ENCODE measurements at regions not wholly inside any gene's neighbourhood (a gene's known extent, or its start where the extent isn't known, plus 50 kb on each side); places are given as distances from the start of the nearest gene placed in this dataset.
"Not testable (repeated sequence)": the region's sequence is repeated elsewhere in the genome, so short reads cannot be mapped to it uniquely, and the experiment has no call there.

GRCh38 chr4:189654396-189654795 is 286.3 kb upstream of the FRG1 start:
- DNase-seq: not testable (repeated sequence)

DNA sequence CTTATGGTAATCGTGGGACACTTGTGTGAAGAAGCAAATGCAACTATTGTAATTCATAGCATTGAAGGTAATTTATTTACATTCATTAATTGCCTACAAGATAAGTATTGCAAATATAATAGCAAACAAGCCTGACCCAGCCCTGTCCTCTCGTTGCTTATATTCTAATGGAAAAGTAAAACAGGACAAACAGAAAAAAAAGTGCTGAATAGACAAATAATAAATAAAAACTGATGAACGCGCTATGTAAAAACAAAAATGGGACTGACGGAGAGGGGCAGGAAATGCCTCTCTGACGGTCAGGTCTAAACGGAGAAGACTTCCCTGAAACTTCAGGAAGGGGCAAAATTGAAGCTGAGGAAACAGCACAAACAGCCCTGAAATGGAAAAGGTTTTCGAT is 284.9 kb upstream of the FRG1 start:
- not testable (repeated sequence) for DNase-seq

- no peak for DNase-seq
Measured at GRCh38 chr4:189656641-189657040, 284.0 kb upstream of the FRG1 start.

GRCh38 chr4:189658259-189658658 is 282.4 kb upstream of the FRG1 start:
- DNase-seq: not testable (repeated sequence)

DNA sequence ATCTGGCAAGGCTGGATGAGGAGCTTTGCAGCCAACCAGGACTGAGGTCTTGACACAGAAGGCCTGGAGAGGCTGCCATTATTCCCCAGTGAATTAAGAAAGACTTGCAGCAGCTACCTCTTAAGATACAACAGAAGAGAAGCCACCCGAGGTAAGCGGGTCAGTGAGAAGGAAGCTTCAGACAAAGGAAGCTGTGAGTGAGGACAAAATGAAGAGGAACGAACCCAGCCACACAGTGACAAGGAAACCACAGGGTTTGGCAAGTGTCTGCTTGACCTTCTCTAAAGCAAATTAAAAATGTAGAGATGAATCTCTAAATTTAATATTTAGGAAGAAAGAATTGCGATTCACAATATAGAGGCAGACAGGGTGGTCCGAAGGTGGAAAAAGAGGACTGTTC is 281.8 kb upstream of the FRG1 start:
- DNase-seq: not testable (repeated sequence)

- no peak for DNase-seq
Measured at GRCh38 chr4:189659287-189659686, 281.4 kb upstream of the FRG1 start.

- no peak for DNase-seq
Measured at GRCh38 chr4:189660722-189661360, 279.8 kb upstream of the FRG1 start.

GRCh38 chr4:189664693-189665250 is 275.9 kb upstream of the FRG1 start:
- DNase-seq: no peak

DNA sequence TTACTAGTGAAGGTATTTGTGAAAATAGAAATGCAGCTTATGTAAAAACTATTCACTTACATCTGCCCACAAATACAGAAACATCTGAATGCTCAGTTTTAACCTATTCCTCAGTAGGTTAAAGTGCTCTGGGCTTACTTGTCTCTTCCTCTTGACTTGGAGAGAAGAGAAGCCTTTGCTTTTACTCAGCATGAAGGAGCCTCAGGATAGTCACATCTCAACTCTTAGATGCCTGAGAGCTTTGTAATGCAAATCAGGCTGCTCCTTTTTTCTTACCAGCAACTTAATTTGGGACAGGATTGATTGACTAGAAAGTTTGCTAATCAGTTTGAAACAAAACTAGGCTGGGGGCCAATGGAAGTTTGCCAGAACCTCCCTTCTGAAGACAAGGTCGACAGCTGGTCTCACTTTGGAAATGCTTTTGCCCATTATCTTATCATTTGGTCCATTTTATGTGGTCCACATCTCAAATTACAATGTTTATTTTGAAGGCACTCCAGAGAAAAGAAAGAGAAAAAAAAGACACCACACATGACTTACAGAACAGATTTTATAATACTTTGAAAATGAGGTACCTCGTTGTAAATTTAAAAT is 274.9 kb upstream of the FRG1 start:
- not testable (repeated sequence) for DNase-seq

GRCh38 chr4:189667386-189667785 is 273.3 kb upstream of the FRG1 start:
- DNase-seq: not testable (repeated sequence)

- DNase-seq: not testable (repeated sequence)
Measured at GRCh38 chr4:189697675-189698245, 242.9 kb upstream of the FRG1 start.

- DNase-seq: not testable (repeated sequence)
Measured at GRCh38 chr4:189703000-189703399, 237.7 kb upstream of the FRG1 start.

DNA sequence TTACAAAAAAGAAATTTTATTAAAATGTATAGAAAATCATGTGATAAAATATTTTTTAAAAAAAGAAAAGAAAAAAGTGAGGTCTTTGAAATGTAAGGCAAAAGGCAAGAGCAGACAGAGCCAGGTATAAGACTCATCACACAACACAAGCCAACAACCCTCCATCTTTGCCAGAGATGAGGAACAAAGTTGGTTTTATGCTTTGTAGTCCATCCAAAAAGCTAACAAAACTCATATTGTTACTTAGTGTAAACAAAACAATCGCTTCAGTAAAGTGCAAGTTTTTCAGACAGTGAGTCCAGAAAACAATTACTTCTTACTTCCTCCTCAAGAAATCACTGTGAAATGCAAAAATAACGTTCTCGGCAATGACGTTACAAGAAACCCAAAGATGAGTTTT is 233.9 kb upstream of the FRG1 start:
- DNase-seq: not testable (repeated sequence)

GRCh38 chr4:189707227-189707626 is 233.4 kb upstream of the FRG1 start:
- not testable (repeated sequence) for DNase-seq

DNA sequence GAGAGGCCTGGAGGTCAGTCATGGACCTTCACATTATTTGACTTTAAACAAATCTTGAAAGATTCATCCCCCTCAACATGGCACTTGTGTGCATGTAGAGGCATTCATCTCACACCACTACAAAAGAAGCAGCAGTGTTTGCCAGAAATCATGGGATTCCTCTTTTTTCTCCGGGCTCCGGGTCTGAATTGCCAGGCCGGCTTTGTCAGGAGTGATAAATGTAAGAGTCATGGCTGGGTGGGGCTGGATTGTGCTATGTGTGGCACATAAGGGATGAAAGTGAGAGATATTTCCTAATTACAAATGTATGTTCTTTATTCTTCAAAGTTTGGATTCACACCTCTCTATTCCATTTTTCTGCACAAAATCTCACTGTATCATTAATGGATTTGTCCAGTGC is 228.7 kb upstream of the FRG1 start:
- DNase-seq: not testable (repeated sequence)

DNA sequence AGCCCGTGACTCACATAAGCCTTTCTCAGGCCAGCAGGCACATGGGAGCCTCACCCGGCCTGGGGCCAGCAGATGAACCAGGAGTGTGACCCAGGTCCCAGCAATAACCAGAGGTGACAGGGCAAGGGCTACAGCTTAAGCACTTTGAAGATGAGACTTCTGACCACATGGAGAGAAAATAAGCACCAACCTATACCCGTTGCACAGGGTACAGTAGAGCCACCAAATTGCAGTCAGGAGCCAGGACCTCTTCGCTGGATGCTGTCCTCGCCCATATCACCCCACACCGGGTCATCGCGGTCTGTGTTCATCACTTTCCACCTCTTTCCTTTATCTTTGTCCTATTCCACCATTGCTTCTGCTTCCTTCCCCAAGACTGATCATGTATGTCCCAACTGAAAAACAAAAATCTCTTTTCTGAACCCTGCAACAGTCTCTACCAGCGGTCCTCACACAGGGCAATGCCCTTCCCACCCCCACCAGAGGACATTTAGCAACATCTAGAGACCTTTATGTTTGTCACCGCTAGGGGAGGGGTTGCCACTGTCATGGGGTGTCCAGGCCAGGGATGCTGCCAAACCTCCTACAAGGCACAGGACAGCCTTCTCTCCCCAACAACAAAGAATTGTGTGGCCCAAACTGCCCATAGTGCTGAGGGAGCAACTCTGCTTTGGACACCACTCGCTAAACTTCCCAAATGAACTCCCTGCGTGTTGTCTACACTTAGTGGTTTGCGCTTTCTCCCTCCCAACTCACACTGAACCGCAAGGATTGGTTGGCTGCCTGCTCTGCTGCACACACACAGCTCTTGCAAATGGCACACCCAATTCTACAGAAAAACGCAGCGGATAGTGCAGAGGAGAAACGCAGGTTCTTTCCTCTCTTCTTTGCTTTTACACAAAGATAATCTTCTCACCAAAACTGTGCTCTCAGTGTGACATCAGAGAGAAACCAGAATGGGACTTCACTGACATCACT is 219.4 kb upstream of the FRG1 start:
- DNase-seq: not testable (repeated sequence)

GRCh38 chr4:189722324-189723003 is 218.2 kb upstream of the FRG1 start:
- not testable (repeated sequence) for DNase-seq

- DNase-seq: not testable (repeated sequence)
Measured at GRCh38 chr4:189727982-189728638, 212.6 kb upstream of the FRG1 start.

GRCh38 chr4:189731989-189732388 is 208.7 kb upstream of the FRG1 start:
- not testable (repeated sequence) for DNase-seq

GRCh38 chr4:189733507-189733906 is 207.2 kb upstream of the FRG1 start:
- DNase-seq: not testable (repeated sequence)

DNA sequence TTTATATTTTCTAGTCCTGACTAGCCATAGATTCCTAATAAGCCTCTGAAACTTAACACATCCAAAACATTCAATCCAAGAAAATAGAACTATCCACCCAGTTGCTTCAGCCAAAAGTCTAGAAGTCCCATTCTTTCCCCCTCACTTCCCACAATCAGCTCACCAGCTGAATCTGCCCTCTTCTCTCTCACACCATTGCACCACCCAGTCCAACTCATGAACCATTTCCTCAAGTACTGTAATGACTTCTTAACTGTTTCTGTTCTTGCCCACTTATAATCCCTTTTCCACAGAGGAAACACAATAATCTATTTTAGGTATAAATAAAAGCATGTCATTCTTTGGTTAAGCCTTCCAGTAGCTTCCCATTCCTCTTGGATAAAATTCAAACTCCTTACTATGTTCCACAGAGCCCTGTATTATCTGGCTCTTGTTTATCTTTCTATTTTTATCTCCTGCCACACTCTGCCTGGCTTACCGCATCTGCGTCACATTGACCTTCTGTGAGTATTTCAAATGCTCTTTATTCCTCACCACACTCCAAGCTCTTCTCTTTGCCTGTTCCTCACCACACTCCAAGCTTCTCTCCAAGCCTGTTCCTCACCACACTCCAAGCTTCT is 205.9 kb upstream of the FRG1 start:
- not testable (repeated sequence) for DNase-seq

Measured in amniotic stem cell (primary cell).